ENCODE measurements at regions not wholly inside any gene's neighbourhood (a gene's known extent, or its start where the extent isn't known, plus 50 kb on each side); places are given as distances from the start of the nearest gene placed in this dataset.
A peak's percentile ranks its signal among the peaks of the same experiment; 100 is the strongest.

DNA sequence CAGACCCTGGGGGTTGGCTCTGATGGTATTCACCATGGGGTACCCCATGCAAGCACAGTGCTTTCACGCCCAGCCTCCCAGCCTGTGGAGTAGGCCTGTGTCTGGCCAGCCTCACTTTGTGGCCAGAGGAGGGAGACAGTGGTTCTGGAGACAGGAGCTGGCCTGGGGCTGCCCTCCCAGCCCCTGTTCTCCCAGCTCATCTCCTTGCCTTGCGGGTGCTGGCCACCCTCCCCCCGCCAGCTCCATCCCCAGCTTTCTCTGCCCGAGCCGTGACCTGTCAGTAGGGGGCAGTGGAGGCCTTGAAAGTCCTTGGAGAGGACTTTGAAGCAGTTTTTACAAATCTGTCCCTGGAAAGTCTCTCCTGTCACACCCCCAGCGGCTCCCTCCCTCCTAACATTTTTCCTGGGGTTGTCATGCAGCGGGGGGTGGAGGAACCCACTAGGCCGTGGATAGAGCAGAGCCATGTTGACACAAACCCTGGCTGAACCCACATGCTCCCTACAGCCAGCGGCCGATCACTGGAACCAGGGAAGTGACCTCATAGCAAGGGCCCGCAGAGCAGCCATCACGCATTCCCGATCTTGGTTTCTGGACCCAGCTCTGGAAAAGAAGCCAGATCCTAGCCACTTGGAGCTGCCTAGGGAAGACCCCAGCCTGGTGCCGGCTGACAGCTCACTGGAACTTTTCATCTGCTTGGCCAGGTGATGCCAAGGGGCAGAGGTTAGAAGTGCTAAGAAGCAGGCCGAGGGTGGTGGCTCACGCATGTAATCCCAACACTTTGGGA lies 289.4 kb downstream of the SEC14L1 start (continued):
- TF ChIP-seq ZNF395 (CRISPR knock-in tag; IDR thresholded peaks at IDR 0.05) (no peak), RAD21 (CRISPR knock-in tag; conservative IDR thresholded peaks at IDR 0.05 in 1 of 2, IDR thresholded peaks at IDR 0.05 in 1 of 2) (peak; percentile 81 to 87), RBM17 (IDR thresholded peaks at IDR 0.05; ENCODE audit: borderline replicate concordance, low read depth, low read length) (no peak), MTF1 (CRISPR knock-in tag; IDR thresholded peaks at IDR 0.05; ENCODE audit: borderline replicate concordance) (no peak), DACH1 (IDR thresholded peaks at IDR 0.05; ENCODE audit: partially characterized antibody) (no peak), ZNF232 (CRISPR knock-in tag; IDR thresholded peaks at IDR 0.05) (no peak), PHF20 (IDR thresholded peaks at IDR 0.05; ENCODE audit: partially characterized antibody) (no peak), PYGO2 (tag; IDR thresholded peaks at IDR 0.05) (no peak), NFE2 (IDR thresholded peaks at IDR 0.05; ENCODE audit: low read depth) (no peak), ZKSCAN1 (IDR thresholded peaks at IDR 0.05; ENCODE audit: low read depth, low read length) (no peak), TAF9B (IDR thresholded peaks at IDR 0.05; ENCODE audit: partially characterized antibody) (no peak), MAFF (IDR thresholded peaks at IDR 0.05; ENCODE audit: low read length) (no peak), SRF (CRISPR knock-in tag; IDR thresholded peaks at IDR 0.05) (no peak), STAG1 (CRISPR knock-in tag; IDR thresholded peaks at IDR 0.05; ENCODE audit: borderline replicate concordance) (no peak; the same call in 1 of the 2 replicates), ZNF780A (CRISPR knock-in tag; IDR thresholded peaks at IDR 0.05) (no peak), SAP30 (IDR thresholded peaks at IDR 0.05; ENCODE audit: borderline replicate concordance, insufficient read depth, low read depth, low read length, poor library complexity, severe bottlenecking) (no peak), TEAD4 (IDR thresholded peaks at IDR 0.05; ENCODE audit: low read length) (no peak), TEAD4 (CRISPR knock-in tag; IDR thresholded peaks at IDR 0.05; ENCODE audit: borderline replicate concordance) (no peak), TEAD1 (CRISPR knock-in tag; IDR thresholded peaks at IDR 0.05) (no peak)
- TF ChIP-seq, protein P1, sequence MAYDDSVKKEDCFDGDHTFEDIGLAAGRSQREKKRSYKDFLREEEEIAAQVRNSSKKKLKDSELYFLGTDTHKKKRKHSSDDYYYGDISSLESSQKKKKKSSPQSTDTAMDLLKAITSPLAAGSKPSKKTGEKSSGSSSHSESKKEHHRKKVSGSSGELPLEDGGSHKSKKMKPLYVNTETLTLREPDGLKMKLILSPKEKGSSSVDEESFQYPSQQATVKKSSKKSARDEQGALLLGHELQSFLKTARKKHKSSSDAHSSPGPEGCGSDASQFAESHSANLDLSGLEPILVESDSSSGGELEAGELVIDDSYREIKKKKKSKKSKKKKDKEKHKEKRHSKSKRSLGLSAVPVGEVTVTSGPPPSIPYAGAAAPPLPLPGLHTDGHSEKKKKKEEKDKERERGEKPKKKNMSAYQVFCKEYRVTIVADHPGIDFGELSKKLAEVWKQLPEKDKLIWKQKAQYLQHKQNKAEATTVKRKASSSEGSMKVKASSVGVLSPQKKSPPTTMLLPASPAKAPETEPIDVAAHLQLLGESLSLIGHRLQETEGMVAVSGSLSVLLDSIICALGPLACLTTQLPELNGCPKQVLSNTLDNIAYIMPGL (CRISPR knock-in tag; IDR thresholded peaks at IDR 0.05): no peak
- TF ChIP-seq, protein P2, sequence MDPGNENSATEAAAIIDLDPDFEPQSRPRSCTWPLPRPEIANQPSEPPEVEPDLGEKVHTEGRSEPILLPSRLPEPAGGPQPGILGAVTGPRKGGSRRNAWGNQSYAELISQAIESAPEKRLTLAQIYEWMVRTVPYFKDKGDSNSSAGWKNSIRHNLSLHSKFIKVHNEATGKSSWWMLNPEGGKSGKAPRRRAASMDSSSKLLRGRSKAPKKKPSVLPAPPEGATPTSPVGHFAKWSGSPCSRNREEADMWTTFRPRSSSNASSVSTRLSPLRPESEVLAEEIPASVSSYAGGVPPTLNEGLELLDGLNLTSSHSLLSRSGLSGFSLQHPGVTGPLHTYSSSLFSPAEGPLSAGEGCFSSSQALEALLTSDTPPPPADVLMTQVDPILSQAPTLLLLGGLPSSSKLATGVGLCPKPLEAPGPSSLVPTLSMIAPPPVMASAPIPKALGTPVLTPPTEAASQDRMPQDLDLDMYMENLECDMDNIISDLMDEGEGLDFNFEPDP (CRISPR knock-in tag; IDR thresholded peaks at IDR 0.05): no peak
